HL-60 (cell line): ENCODE measurements at regions not wholly inside any gene's neighbourhood (a gene's known extent, or its start where the extent isn't known, plus 50 kb on each side); places are given as distances from the start of the nearest gene placed in this dataset.

ENCODE experiments used
- GABPA ChIP-seq: IDR thresholded peaks from 2 replicates; pipeline ENCODE4 v1.6.1; 2012; ENCODE audit warnings: low read depth
- SPI1 ChIP-seq: IDR thresholded peaks from 2 replicates; pipeline ENCODE4 v1.6.1; 2012; ENCODE audit warnings: low read depth, mild to moderate bottlenecking, borderline replicate concordance
- TF ChIP-seq, protein P1 (sequence below): IDR thresholded peaks from one replicate; pipeline ENCODE4 v1.5.1; 2011; ENCODE audit warnings: low read length, control low read depth, inconsistent platforms; ENCODE audit not compliant: insufficient read depth

DNA sequence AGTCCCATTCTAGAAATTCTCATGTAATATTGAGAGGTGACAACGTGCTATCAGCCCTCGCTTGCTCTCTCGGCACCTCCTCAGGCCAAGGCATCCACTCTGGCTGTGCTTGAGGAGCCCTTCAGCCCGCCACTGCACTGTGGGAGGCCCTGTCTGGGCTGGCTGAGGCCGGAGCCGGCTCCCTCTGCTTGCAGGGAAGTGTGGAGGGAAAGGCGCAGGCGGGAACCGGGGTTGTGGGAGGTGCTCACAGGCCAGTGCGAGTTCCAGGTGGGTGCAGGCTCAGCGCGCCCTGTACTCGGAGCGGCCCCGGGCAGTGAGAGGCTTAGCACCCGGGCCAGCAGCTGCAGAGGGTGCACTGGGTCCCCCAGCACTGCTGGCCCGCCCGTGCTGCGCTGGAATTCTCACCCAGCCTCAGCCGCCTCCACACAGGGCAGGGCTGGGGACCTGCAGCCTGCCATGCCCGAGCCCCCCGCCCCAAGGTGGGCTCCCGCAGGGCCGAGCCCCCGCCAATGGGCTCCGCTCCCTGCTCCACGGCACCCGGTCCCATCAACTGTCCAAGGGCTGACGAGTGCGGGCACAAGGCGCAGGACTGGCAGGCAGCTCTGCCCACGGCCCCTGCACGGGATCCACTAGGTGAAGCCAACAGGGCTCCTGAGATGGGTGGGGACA, 1680.6 kb upstream of the LRRTM1 start:
- TF ChIP-seq, protein P1, sequence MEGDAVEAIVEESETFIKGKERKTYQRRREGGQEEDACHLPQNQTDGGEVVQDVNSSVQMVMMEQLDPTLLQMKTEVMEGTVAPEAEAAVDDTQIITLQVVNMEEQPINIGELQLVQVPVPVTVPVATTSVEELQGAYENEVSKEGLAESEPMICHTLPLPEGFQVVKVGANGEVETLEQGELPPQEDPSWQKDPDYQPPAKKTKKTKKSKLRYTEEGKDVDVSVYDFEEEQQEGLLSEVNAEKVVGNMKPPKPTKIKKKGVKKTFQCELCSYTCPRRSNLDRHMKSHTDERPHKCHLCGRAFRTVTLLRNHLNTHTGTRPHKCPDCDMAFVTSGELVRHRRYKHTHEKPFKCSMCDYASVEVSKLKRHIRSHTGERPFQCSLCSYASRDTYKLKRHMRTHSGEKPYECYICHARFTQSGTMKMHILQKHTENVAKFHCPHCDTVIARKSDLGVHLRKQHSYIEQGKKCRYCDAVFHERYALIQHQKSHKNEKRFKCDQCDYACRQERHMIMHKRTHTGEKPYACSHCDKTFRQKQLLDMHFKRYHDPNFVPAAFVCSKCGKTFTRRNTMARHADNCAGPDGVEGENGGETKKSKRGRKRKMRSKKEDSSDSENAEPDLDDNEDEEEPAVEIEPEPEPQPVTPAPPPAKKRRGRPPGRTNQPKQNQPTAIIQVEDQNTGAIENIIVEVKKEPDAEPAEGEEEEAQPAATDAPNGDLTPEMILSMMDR: no peak
- TF ChIP-seq SPI1 (no peak), GABPA (no peak)
